Liver (tissue), 3 donors: ENCODE measurements at regions not wholly inside any gene's neighbourhood (a gene's known extent, or its start where the extent isn't known, plus 50 kb on each side); places are given as distances from the start of the nearest gene placed in this dataset.

ENCODE experiments used
- CTCF ChIP-seq: fragments of 150-350 bp; IDR thresholded peaks from 2 replicates; pipeline ENCODE4 v1.5.1; 2017; ENCODE audit warnings: improper control_type of control experiment, low read depth, low read length; ENCODE audit not compliant: missing input control
- FOXA2 ChIP-seq: IDR thresholded peaks from 2 replicates; pipeline ENCODE4 v1.6.1; 2016; ENCODE audit warnings: antibody characterized with exemption
- GABPA ChIP-seq, 2 donors: IDR thresholded peaks in 1 of 2; conservative IDR thresholded peaks in 1 of 2; 2 replicates each; pipeline ENCODE4 v1.6.1; 2016; ENCODE audit warnings: antibody characterized with exemption in 2 of 2, mild to moderate bottlenecking in 1 of 2, moderate library complexity in 1 of 2
- HNF4G ChIP-seq: IDR thresholded peaks from 2 replicates; pipeline ENCODE4 v1.6.1; 2016; ENCODE audit warnings: antibody characterized with exemption
- JUND ChIP-seq, 2 donors: IDR thresholded peaks; 2 replicates each; pipeline ENCODE4 v1.6.1; 2016; ENCODE audit warnings: antibody characterized with exemption in 2 of 2
- NR2F2 ChIP-seq: IDR thresholded peaks from 2 replicates; pipeline ENCODE4 v1.6.1; 2016; ENCODE audit warnings: antibody characterized with exemption
- RAD21 ChIP-seq, 2 donors: IDR thresholded peaks; 2 replicates each; pipeline ENCODE4 v1.6.1; 2016; ENCODE audit warnings: antibody characterized with exemption in 2 of 2, mild to moderate bottlenecking in 2 of 2
- RXRA ChIP-seq, 2 donors: IDR thresholded peaks; 2 replicates each; pipeline ENCODE4 v1.6.1; 2017 to 2018; ENCODE audit warnings: antibody characterized with exemption in 2 of 2, mild to moderate bottlenecking in 1 of 2
- TAF1 ChIP-seq: conservative IDR thresholded peaks from 2 replicates; pipeline ENCODE4 v1.6.1; 2016; ENCODE audit warnings: antibody characterized with exemption, mild to moderate bottlenecking
- YY1 ChIP-seq: IDR thresholded peaks from 2 replicates; pipeline ENCODE4 v1.6.1; 2016; ENCODE audit warnings: antibody characterized with exemption, mild to moderate bottlenecking
- ZBTB33 ChIP-seq: IDR thresholded peaks from 2 replicates; pipeline ENCODE4 v1.6.1; 2016; ENCODE audit warnings: antibody characterized with exemption
- TF ChIP-seq, protein P1 (sequence below): IDR thresholded peaks from 2 replicates; pipeline ENCODE4 v1.6.1; 2016; ENCODE audit warnings: antibody characterized with exemption
- TF ChIP-seq, protein P2 (sequence below): IDR thresholded peaks from 2 replicates; pipeline ENCODE4 v1.6.1; 2016; ENCODE audit warnings: antibody characterized with exemption, mild to moderate bottlenecking
- TF ChIP-seq, protein P3 (sequence below): IDR thresholded peaks from 2 replicates; pipeline ENCODE4 v1.6.1; 2016; ENCODE audit warnings: antibody characterized with exemption
- donor health status: healthy.
- donor health status: healthy.

DNA sequence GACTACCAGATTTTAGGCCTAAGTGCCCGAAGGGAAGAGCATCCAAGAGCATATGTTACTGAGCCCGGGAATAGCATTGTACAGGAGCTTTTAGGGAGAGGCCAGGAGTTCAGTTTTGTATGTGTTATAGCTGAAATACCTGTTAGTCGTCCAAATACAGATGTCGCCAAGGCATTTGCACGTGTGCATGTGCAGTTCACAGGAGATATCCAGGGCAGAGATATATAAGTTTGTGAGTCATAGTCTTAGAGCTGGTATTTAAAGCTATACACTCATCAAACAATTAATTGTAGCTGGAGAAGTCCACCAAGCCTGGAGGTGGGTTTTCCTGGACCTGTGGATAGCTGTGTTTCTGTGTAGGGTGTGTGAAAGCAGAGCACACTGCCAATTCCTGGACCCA is 394.0 kb upstream of the FZD8 start:
- TF ChIP-seq, protein P1, sequence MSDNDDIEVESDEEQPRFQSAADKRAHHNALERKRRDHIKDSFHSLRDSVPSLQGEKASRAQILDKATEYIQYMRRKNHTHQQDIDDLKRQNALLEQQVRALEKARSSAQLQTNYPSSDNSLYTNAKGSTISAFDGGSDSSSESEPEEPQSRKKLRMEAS: no peak
- no peak for TF ChIP-seq CTCF
- TF ChIP-seq, protein P2, sequence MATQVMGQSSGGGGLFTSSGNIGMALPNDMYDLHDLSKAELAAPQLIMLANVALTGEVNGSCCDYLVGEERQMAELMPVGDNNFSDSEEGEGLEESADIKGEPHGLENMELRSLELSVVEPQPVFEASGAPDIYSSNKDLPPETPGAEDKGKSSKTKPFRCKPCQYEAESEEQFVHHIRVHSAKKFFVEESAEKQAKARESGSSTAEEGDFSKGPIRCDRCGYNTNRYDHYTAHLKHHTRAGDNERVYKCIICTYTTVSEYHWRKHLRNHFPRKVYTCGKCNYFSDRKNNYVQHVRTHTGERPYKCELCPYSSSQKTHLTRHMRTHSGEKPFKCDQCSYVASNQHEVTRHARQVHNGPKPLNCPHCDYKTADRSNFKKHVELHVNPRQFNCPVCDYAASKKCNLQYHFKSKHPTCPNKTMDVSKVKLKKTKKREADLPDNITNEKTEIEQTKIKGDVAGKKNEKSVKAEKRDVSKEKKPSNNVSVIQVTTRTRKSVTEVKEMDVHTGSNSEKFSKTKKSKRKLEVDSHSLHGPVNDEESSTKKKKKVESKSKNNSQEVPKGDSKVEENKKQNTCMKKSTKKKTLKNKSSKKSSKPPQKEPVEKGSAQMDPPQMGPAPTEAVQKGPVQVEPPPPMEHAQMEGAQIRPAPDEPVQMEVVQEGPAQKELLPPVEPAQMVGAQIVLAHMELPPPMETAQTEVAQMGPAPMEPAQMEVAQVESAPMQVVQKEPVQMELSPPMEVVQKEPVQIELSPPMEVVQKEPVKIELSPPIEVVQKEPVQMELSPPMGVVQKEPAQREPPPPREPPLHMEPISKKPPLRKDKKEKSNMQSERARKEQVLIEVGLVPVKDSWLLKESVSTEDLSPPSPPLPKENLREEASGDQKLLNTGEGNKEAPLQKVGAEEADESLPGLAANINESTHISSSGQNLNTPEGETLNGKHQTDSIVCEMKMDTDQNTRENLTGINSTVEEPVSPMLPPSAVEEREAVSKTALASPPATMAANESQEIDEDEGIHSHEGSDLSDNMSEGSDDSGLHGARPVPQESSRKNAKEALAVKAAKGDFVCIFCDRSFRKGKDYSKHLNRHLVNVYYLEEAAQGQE: no peak
- TF ChIP-seq YY1: no peak
- TF ChIP-seq, protein P3, sequence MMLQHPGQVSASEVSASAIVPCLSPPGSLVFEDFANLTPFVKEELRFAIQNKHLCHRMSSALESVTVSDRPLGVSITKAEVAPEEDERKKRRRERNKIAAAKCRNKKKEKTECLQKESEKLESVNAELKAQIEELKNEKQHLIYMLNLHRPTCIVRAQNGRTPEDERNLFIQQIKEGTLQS: no peak
- TF ChIP-seq RXRA (IDR thresholded peaks at IDR 0.05): no peak
- TF ChIP-seq JUND (IDR thresholded peaks at IDR 0.05): no peak
- no peak for TF ChIP-seq RAD21 (IDR thresholded peaks at IDR 0.05)
- TF ChIP-seq ZBTB33: no peak
- no peak for TF ChIP-seq TAF1
- no peak for TF ChIP-seq GABPA (IDR thresholded peaks at IDR 0.05 in 1 of 2, conservative IDR thresholded peaks at IDR 0.05 in 1 of 2)
- no peak for TF ChIP-seq HNF4G
- no peak for TF ChIP-seq NR2F2
- TF ChIP-seq FOXA2: no peak
